Choroid plexus epithelial cell (primary cell): ENCODE measurements at regions not wholly inside any gene's neighbourhood (a gene's known extent, or its start where the extent isn't known, plus 50 kb on each side); places are given as distances from the start of the nearest gene placed in this dataset.

ENCODE experiments used
- DNase-seq: peaks from one replicate; pipeline ENCODE4 v3.0.0-alpha.2; 2010; ENCODE audit warnings: low read depth
- H3K4me3 ChIP-seq: 2 replicates; pipeline ENCODE4 v1.5.1; 2011; ENCODE audit warnings: low read depth, mild to moderate bottlenecking, control low read depth, low read length, moderate library complexity
- TF ChIP-seq, protein P1 (sequence below): conservative IDR thresholded peaks from 2 replicates; pipeline ENCODE4 v1.5.1; 2011; ENCODE audit warnings: low read depth, mild to moderate bottlenecking, control low read depth, inconsistent platforms, low read length, moderate library complexity

GRCh38 chr15:59924096-59924495 lies 80.0 kb upstream of the FOXB1 start:
- H3K4me3 ChIP-seq = no peak overlapping the region
- DNase-seq = no peak
- TF ChIP-seq, protein P1, sequence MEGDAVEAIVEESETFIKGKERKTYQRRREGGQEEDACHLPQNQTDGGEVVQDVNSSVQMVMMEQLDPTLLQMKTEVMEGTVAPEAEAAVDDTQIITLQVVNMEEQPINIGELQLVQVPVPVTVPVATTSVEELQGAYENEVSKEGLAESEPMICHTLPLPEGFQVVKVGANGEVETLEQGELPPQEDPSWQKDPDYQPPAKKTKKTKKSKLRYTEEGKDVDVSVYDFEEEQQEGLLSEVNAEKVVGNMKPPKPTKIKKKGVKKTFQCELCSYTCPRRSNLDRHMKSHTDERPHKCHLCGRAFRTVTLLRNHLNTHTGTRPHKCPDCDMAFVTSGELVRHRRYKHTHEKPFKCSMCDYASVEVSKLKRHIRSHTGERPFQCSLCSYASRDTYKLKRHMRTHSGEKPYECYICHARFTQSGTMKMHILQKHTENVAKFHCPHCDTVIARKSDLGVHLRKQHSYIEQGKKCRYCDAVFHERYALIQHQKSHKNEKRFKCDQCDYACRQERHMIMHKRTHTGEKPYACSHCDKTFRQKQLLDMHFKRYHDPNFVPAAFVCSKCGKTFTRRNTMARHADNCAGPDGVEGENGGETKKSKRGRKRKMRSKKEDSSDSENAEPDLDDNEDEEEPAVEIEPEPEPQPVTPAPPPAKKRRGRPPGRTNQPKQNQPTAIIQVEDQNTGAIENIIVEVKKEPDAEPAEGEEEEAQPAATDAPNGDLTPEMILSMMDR = no peak

DNA sequence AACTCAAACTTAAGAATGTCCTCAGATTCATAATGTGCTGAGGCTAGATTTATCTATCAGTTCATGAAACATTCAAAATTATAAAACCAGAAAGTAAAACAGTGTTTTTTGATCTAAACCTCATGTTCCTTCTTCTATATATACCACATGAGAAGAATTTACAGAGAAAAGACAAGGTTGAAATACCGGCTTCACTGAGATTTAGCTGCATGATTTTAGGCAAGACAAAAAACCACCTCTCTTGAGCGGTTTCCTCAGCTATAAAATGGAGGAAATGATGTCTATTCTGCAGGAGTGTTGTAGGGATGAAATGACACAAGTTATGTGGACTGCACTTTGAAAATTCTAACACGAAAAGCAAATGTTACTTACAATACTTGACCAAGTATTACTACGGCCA lies 80.6 kb upstream of the FOXB1 start:
- DNase-seq = no peak
- H3K4me3 ChIP-seq = no peak overlapping the region
- TF ChIP-seq, protein P1 = no peak

GRCh38 chr15:59918994-59919951 lies 84.8 kb upstream of the FOXB1 start:
- H3K4me3 ChIP-seq = no peak overlapping the region
- TF ChIP-seq, protein P1 = no peak
- DNase-seq = peak; percentile 53

DNA sequence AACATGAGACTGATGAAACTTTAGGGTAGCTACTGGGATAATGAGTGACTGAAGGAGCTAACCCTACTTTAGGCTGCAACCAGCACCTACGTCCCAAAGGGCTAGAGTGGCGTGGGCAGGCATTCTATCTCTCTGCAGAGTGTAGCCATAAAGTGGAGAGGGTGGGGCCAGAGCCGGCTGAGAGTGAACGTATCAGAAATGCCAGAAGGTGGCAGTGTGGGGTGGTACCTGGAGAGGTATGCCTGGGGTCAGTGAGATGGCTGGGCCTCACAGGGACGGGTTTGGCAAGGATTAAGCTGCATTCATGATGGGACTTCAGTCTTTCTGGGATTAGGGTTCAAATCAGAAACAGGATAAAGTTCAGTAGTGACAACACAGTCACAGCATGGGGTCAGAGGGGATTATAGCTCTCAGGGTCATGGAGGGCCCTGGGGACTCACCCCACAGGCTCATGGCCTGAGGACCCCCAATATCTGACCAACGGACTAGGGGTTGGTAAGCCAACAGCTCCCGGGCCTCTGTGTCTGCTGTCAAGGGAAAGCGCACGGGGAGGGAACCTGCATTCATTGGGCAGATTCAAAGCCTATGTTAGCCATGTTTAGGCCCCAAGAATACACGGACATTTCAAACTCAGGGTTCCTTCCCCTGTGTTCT lies 86.5 kb upstream of the FOXB1 start:
- DNase-seq = peak; percentile 61
- TF ChIP-seq, protein P1 = peak; percentile 72
- H3K4me3 ChIP-seq = no peak overlapping the region

GRCh38 chr15:59906046-59906445 lies 98.1 kb upstream of the FOXB1 start:
- no peak overlapping the region for H3K4me3 ChIP-seq
- TF ChIP-seq, protein P1 = no peak
- DNase-seq = no peak

DNA sequence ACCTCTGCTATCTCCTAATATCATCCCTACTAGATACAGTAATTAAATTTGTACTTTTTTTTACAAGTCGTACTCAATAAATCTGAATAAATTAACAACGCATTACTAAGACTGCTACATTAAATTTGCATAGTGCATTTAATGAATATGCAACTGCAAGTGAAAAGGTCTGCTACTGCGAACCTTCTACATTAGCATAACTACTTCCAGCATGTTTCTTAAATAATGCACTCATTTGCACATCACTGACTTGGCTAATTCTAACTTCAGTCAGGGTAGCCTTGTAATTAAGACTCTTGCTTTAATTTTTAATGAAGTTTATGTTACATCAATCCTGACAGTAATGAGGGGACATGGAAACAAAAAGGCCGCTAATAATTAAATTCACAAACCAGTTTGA lies 98.9 kb upstream of the FOXB1 start:
- TF ChIP-seq, protein P1 = no peak
- no peak for DNase-seq
- no peak overlapping the region for H3K4me3 ChIP-seq
